ENCODE measurements at regions not wholly inside any gene's neighbourhood (a gene's known extent, or its start where the extent isn't known, plus 50 kb on each side); places are given as distances from the start of the nearest gene placed in this dataset.

DNA sequence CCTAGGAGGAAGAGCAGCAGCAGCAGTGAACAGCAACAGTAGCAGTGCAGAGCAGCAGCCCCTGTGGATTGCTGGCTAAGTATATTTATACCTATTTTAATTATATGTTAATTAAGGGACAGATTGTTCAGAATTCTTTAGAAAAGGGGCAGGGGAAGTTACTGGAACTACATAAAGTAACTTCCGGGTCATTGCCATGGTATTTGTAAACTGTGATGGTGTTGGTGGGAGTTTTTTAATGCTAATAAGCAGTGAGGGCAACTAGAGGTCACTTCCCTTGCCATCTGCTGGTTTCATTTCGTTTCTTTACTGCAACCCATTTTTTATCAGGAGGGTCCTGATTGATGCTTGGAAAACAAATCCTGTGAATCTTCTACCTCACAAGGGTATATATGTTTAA lies 229.8 kb upstream of the PODXL start:
- POLR2A ChIA-PET = no interaction called here
- no peaks in the 10 kb centered on the region for H3K36me3 ChIP-seq (replicated peaks in 1 of 2; ENCODE audit: control extremely low read depth in 1 of 2, control insufficient read depth in 1 of 2, extremely low read depth in 1 of 2, insufficient read depth in 2 of 2, low read length in 1 of 2)
- H3K27me3 Mint-ChIP-seq = peaks cover 4% of the 10 kb centered on the region
- CTCF ChIA-PET = no interaction called here
- 100% methylated on average over 1 of the region's 2 CpGs for WGBS (ENCODE audit: insufficient coverage)
- H3K79me2 ChIP-seq (ENCODE audit: control insufficient read depth, insufficient read depth, low read length) = no peaks in the 10 kb centered on the region
- no peak overlapping the region for H3K27ac ChIP-seq (ENCODE audit: low read length in 2 of 2)
- no peak overlapping the region for H3K4me3 ChIP-seq (ENCODE audit: control extremely low read depth in 1 of 5, extremely low read depth in 1 of 5, insufficient read depth in 1 of 5, low read depth in 2 of 5, low read length in 4 of 5)
- TF ChIP-seq, protein P1, sequence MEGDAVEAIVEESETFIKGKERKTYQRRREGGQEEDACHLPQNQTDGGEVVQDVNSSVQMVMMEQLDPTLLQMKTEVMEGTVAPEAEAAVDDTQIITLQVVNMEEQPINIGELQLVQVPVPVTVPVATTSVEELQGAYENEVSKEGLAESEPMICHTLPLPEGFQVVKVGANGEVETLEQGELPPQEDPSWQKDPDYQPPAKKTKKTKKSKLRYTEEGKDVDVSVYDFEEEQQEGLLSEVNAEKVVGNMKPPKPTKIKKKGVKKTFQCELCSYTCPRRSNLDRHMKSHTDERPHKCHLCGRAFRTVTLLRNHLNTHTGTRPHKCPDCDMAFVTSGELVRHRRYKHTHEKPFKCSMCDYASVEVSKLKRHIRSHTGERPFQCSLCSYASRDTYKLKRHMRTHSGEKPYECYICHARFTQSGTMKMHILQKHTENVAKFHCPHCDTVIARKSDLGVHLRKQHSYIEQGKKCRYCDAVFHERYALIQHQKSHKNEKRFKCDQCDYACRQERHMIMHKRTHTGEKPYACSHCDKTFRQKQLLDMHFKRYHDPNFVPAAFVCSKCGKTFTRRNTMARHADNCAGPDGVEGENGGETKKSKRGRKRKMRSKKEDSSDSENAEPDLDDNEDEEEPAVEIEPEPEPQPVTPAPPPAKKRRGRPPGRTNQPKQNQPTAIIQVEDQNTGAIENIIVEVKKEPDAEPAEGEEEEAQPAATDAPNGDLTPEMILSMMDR (IDR thresholded peaks at IDR 0.05) = no peak
- TF ChIP-seq EZH2 (IDR thresholded peaks at IDR 0.05; ENCODE audit: borderline replicate concordance, insufficient read depth, low read depth, low read length, poor library complexity, severe bottlenecking) = no peak
- H3K27ac Mint-ChIP-seq = no peak overlapping the region
- H3K9me3 ChIP-seq (ENCODE audit: control extremely low read depth in 1 of 3, control insufficient read depth in 2 of 3, insufficient read depth in 1 of 3, low read length in 2 of 3) = peaks cover 0 to 3% (median 0%) of the 10 kb centered on the region in 3 donors
- no peaks in the 10 kb centered on the region for H3K4me1 ChIP-seq (ENCODE audit: control insufficient read depth in 2 of 2, insufficient read depth in 2 of 2, low read length in 2 of 2)
- H3K4me3 Mint-ChIP-seq = no peak overlapping the region
- no peak for ATAC-seq (ENCODE audit: low read depth)
- no peaks in the 10 kb centered on the region for H3K9me3 Mint-ChIP-seq (ENCODE audit: insufficient read depth)
- intact Hi-C loops (cut with micrococcal nuclease) = no loop called here
- H2AFZ ChIP-seq (ENCODE audit: insufficient read depth, low read depth, low read length, poor library complexity, severe bottlenecking) = no peak overlapping the region
- no peak overlapping the region for H3K4me2 ChIP-seq (replicated peaks; ENCODE audit: low read depth, low read length, poor library complexity, severe bottlenecking)
- no peak for DNase-seq
- H3K27me3 ChIP-seq (replicated peaks in 1 of 4; ENCODE audit: control extremely low read depth in 1 of 4, control insufficient read depth in 3 of 4, insufficient read depth in 4 of 4, low read length in 3 of 4) = no peaks in the 10 kb centered on the region
- no peaks in the 10 kb centered on the region for H3K4me1 Mint-ChIP-seq
- no peak overlapping the region for H3K9ac ChIP-seq (ENCODE audit: low read length)
- H4K20me1 ChIP-seq (ENCODE audit: control insufficient read depth, insufficient read depth, low read length, poor library complexity, severe bottlenecking) = no peaks in the 10 kb centered on the region

DNA sequence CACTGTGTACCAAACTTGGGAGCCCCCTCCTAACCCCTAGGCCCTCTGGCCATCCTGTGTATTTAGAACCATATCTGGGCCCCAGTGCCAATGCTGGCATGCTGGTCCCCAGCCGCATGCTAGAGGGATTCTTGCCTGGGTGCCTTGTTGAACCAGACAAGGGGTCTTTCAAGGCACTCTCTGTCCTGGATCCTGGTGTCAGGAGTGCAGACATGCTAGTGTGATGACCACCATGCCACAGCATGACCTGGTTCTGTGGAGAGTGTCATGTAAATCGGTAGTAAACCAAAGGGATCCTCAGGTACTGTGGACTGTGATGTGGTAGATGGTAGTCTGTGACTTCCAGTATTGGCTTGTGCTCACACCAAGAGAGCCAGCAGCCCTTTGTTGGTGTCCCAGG lies 222.2 kb upstream of the PODXL start:
- no peak overlapping the region for H3K4me2 ChIP-seq (replicated peaks; ENCODE audit: low read depth, low read length, poor library complexity, severe bottlenecking)
- H3K79me2 ChIP-seq (ENCODE audit: control insufficient read depth, insufficient read depth, low read length) = no peaks in the 10 kb centered on the region
- no peaks in the 10 kb centered on the region for H3K27me3 Mint-ChIP-seq
- ATAC-seq (ENCODE audit: low read depth) = no peak
- no peaks in the 10 kb centered on the region for H3K27me3 ChIP-seq (replicated peaks in 1 of 4; ENCODE audit: control extremely low read depth in 1 of 4, control insufficient read depth in 3 of 4, insufficient read depth in 4 of 4, low read length in 3 of 4)
- H3K4me3 ChIP-seq (ENCODE audit: control extremely low read depth in 1 of 5, extremely low read depth in 1 of 5, insufficient read depth in 1 of 5, low read depth in 2 of 5, low read length in 4 of 5) = no peak overlapping the region
- POLR2A ChIA-PET = no interaction called here
- no peak overlapping the region for H3K27ac ChIP-seq (ENCODE audit: low read length in 2 of 2)
- H4K20me1 ChIP-seq (ENCODE audit: control insufficient read depth, insufficient read depth, low read length, poor library complexity, severe bottlenecking) = no peaks in the 10 kb centered on the region
- TF ChIP-seq, protein P1 (IDR thresholded peaks at IDR 0.05) = no peak
- no peak for TF ChIP-seq EZH2 (IDR thresholded peaks at IDR 0.05; ENCODE audit: borderline replicate concordance, insufficient read depth, low read depth, low read length, poor library complexity, severe bottlenecking)
- 100% methylated on average over 2 of the region's 2 CpGs for WGBS (ENCODE audit: insufficient coverage)
- H3K4me1 ChIP-seq (ENCODE audit: control insufficient read depth in 2 of 2, insufficient read depth in 2 of 2, low read length in 2 of 2) = no peaks in the 10 kb centered on the region
- H3K4me1 Mint-ChIP-seq = no peaks in the 10 kb centered on the region
- no peak overlapping the region for H3K9ac ChIP-seq (ENCODE audit: low read length)
- intact Hi-C loops (cut with micrococcal nuclease) = no loop called here
- no peaks in the 10 kb centered on the region for H3K9me3 Mint-ChIP-seq (ENCODE audit: insufficient read depth)
- H3K27ac Mint-ChIP-seq = no peak overlapping the region
- H3K4me3 Mint-ChIP-seq = no peak overlapping the region
- H3K36me3 ChIP-seq (replicated peaks in 1 of 2; ENCODE audit: control extremely low read depth in 1 of 2, control insufficient read depth in 1 of 2, extremely low read depth in 1 of 2, insufficient read depth in 2 of 2, low read length in 1 of 2) = no peaks in the 10 kb centered on the region
- no peak for DNase-seq
- CTCF ChIA-PET = no interaction called here
- H3K9me3 ChIP-seq (ENCODE audit: control extremely low read depth in 1 of 3, control insufficient read depth in 2 of 3, insufficient read depth in 1 of 3, low read length in 2 of 3) = peaks cover 0 to 2% (median 0%) of the 10 kb centered on the region in 3 donors
- no peak overlapping the region for H2AFZ ChIP-seq (ENCODE audit: insufficient read depth, low read depth, low read length, poor library complexity, severe bottlenecking)
